Panc1 (cell line): ENCODE measurements at regions not wholly inside any gene's neighbourhood (a gene's known extent, or its start where the extent isn't known, plus 50 kb on each side); places are given as distances from the start of the nearest gene placed in this dataset.

Experiments
- ATAC-seq: fragments of 200-7000 bp; cut with Tn5 transposase; 2 replicates; pipeline ENCODE4 v1.9.1; 2020; ENCODE audit warnings: mild to moderate bottlenecking, moderate library complexity
- BruUV-seq: library from RNA; stranded (reverse); fragments of 400-500 nt; replicated peaks from 2 replicates; lab custom pipeline; 2021; lab: Mats Ljungman, UMichigan
- CTCF ChIA-PET: fragments of 300-600 bp; sonication (Branson Sonifier 250); formaldehyde crosslinking; loops from one replicate; lab custom pipeline; 2022; ENCODE audit warnings: antibody characterized with exemption; lab: Charles Lee
- POLR2A ChIA-PET: fragments of 300-600 bp; sonication (Branson Sonifier 250); formaldehyde crosslinking; loops from one replicate; lab custom pipeline; 2022; ENCODE audit warnings: antibody characterized with exemption; lab: Charles Lee
- DNase-seq: peaks from one replicate; pipeline ENCODE4 v3.0.0-alpha.2; 2010; ENCODE audit warnings: low read depth, low spot score
- H3K27ac ChIP-seq: 2 replicates; pipeline ENCODE4 v1.5.1; 2011; ENCODE audit warnings: mild to moderate bottlenecking, low read length, inconsistent platforms
- H3K27me3 ChIP-seq: fragments of 200-500 bp; sonication (Bioruptor generic); 2 replicates; pipeline ENCODE4 v1.6.0; 2014; ENCODE audit warnings: low read length, inconsistent platforms; ENCODE audit not compliant: control insufficient read depth, insufficient read depth
- H3K36me3 ChIP-seq: fragments of 200-500 bp; sonication (Bioruptor generic); 2 replicates; pipeline ENCODE4 v1.5.1; 2014; ENCODE audit warnings: inconsistent platforms, mild to moderate bottlenecking, low read length, moderate library complexity; ENCODE audit not compliant: control insufficient read depth, insufficient read depth
- H3K4me1 ChIP-seq: 2 replicates; pipeline ENCODE4 v1.5.1; 2011; ENCODE audit warnings: inconsistent platforms, mild to moderate bottlenecking, low read length, moderate library complexity; ENCODE audit not compliant: control insufficient read depth, insufficient read depth
- H3K4me3 ChIP-seq, 2 experiments: 2 replicates each; pipeline ENCODE4 v1.5.1; 2011 to 2012; ENCODE audit warnings: low read depth in 2 of 2, low read length in 2 of 2, mild to moderate bottlenecking in 2 of 2, inconsistent platforms in 1 of 2, moderate library complexity in 1 of 2
- H3K9me3 ChIP-seq: fragments of 200-500 bp; sonication (Bioruptor generic); 2 replicates; pipeline ENCODE4 v1.5.1; 2014; ENCODE audit warnings: low read depth, mild to moderate bottlenecking, inconsistent platforms, low read length, moderate library complexity; ENCODE audit not compliant: control insufficient read depth, insufficient read depth
- POLR2AphosphoS5 ChIP-seq: IDR thresholded peaks from 2 replicates; pipeline ENCODE4 v1.6.1; 2012; ENCODE audit warnings: mild to moderate bottlenecking, low read depth, low read length, moderate library complexity
- REST ChIP-seq, 2 experiments: IDR thresholded peaks; 2 replicates each; pipeline ENCODE4 v1.6.1; 2011 to 2012; ENCODE audit warnings: low read depth in 2 of 2, control low read depth in 1 of 2, low read length in 1 of 2, mild to moderate bottlenecking in 1 of 2, moderate library complexity in 1 of 2; ENCODE audit not compliant: insufficient read depth in 1 of 2
- SIN3A ChIP-seq: IDR thresholded peaks from 2 replicates; pipeline ENCODE4 v1.6.1; 2012; ENCODE audit warnings: low read depth, mild to moderate bottlenecking, low read length, moderate library complexity, borderline replicate concordance; ENCODE audit not compliant: insufficient read depth
- TCF7L2 ChIP-seq: IDR thresholded peaks from 2 replicates; pipeline ENCODE4 v1.6.1; 2011; ENCODE audit warnings: mild to moderate bottlenecking, low read depth, low read length, inconsistent platforms
- in situ Hi-C: cut with HindIII; loops from 2 replicates; pipeline ENCODE4 v1.10.0; 2016; ENCODE audit warnings: low sequenced_read_pairs, low pct_unique_long_range_greater_than_20kb
- intact Hi-C: fragments of 100-400 bp; cut with micrococcal nuclease; formaldehyde crosslinking; loops from one replicate; pipeline ENCODE4 v1.10.0; 2022; ENCODE audit not compliant: unreplicated experiment
- TF ChIP-seq, protein P1 (sequence below): fragments of 450-650 bp; IDR thresholded peaks from 2 replicates; pipeline ENCODE4 v1.5.1; 2017; ENCODE audit warnings: mild to moderate bottlenecking

DNA sequence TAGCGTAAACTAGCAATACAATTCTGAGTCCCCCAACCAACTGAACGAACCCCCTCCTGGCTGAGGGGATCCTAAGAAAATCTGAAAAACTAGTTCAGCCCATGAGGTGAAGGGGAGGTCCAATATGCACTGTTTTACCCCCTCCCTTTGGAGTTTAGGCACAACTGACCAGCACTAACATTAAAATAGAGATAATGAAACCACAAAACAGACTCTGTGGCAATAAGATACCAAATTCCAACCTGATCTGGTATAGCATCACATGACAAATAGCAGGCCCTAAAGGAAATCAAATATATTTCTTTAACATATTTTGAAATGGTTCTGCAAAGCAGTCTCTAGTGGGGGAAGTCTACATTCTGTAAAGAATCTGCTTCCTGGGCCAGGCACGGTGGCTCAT lies 522.5 kb downstream of the TYW1 start:
- no peak overlapping the region for H3K4me3 ChIP-seq
- intact Hi-C loops = no loop called here
- no peaks in the 10 kb centered on the region for H3K4me1 ChIP-seq
- H3K36me3 ChIP-seq = no peaks in the 10 kb centered on the region
- ChIA-PET POLR2A (no interaction called here), CTCF (no interaction called here)
- ATAC-seq = no peak
- no peaks in the 10 kb centered on the region for H3K9me3 ChIP-seq
- BruUV-seq = no TSS peak
- DNase-seq = no peak
- H3K27ac ChIP-seq = no peak overlapping the region
- TF ChIP-seq TCF7L2 (no peak), POLR2AphosphoS5 (no peak), SIN3A (no peak), REST (IDR thresholded peaks at IDR 0.05; ENCODE audit: insufficient read depth in 1 of 2, low read depth in 2 of 2, low read length in 1 of 2) (no peak)
- TF ChIP-seq, protein P1, sequence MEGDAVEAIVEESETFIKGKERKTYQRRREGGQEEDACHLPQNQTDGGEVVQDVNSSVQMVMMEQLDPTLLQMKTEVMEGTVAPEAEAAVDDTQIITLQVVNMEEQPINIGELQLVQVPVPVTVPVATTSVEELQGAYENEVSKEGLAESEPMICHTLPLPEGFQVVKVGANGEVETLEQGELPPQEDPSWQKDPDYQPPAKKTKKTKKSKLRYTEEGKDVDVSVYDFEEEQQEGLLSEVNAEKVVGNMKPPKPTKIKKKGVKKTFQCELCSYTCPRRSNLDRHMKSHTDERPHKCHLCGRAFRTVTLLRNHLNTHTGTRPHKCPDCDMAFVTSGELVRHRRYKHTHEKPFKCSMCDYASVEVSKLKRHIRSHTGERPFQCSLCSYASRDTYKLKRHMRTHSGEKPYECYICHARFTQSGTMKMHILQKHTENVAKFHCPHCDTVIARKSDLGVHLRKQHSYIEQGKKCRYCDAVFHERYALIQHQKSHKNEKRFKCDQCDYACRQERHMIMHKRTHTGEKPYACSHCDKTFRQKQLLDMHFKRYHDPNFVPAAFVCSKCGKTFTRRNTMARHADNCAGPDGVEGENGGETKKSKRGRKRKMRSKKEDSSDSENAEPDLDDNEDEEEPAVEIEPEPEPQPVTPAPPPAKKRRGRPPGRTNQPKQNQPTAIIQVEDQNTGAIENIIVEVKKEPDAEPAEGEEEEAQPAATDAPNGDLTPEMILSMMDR = no peak
- H3K27me3 ChIP-seq = no peaks in the 10 kb centered on the region
- in situ Hi-C loops = no loop called here

- POLR2A ChIA-PET = no interaction called here
Measured at GRCh38 chr7:67522504-67522903, 525.9 kb downstream of the TYW1 start.

More at GRCh38 chr7:67522504-67522903, 525.9 kb downstream of the TYW1 start:
- intact Hi-C loops = no loop called here
- Histone ChIP-seq H3K36me3 (no peaks in the 10 kb centered on the region), H3K9me3 (no peaks in the 10 kb centered on the region), H3K4me3 (no peak overlapping the region), H3K27me3 (no peaks in the 10 kb centered on the region), H3K27ac (no peak overlapping the region), H3K4me1 (no peaks in the 10 kb centered on the region)
- CTCF ChIA-PET = no interaction called here
- ATAC-seq (no peak), DNase-seq (no peak)
- no peak for TF ChIP-seq REST (IDR thresholded peaks at IDR 0.05; ENCODE audit: insufficient read depth in 1 of 2, low read depth in 2 of 2, low read length in 1 of 2)
- no peak for TF ChIP-seq SIN3A
- TF ChIP-seq, protein P1 = no peak
- no peak for TF ChIP-seq TCF7L2
- no peak for TF ChIP-seq POLR2AphosphoS5
- BruUV-seq = no TSS peak
- in situ Hi-C loops = no loop called here
